ENCODE measurements at regions not wholly inside any gene's neighbourhood (a gene's known extent, or its start where the extent isn't known, plus 50 kb on each side); places are given as distances from the start of the nearest gene placed in this dataset.

- no peak for TF ChIP-seq FOS (IDR thresholded peaks at IDR 0.05; ENCODE audit: borderline replicate concordance, insufficient read depth, low read length)
- TF ChIP-seq EZH2 (IDR thresholded peaks at IDR 0.05; ENCODE audit: borderline replicate concordance, low read depth, low read length, severe bottlenecking), result peak; percentile 14
- POLR2A ChIA-PET, result no interaction called here
- BruUV-seq (replicated peaks), result no TSS peak
- Histone ChIP-seq H3K9me1 (replicated peaks; ENCODE audit: control insufficient read depth, extremely low read depth, insufficient read depth, low read length) (no peaks in the 10 kb centered on the region), H4K20me1 (replicated peaks; ENCODE audit: control insufficient read depth, extremely low read depth, insufficient read depth, low read length) (no peaks in the 10 kb centered on the region), H3K9ac (replicated peaks; ENCODE audit: extremely low read depth, insufficient read depth, low read length) (no peak overlapping the region), H3K4me2 (ENCODE audit: insufficient read depth, low read length) (no peak overlapping the region), H3K4me3 (replicated peaks in 1 of 3; ENCODE audit: insufficient read depth in 1 of 3, low read depth in 1 of 3, low read length in 3 of 3) (no peak overlapping the region), H3K4me1 (ENCODE audit: control insufficient read depth, extremely low read depth, insufficient read depth, low read length) (peaks cover 18% of the 10 kb centered on the region), H3K79me2 (ENCODE audit: control insufficient read depth, insufficient read depth, low read length) (no peaks in the 10 kb centered on the region), H3K27ac (ENCODE audit: insufficient read depth, low read depth, low read length) (no peak overlapping the region), H3K36me3 (ENCODE audit: control insufficient read depth in 2 of 2, extremely low read depth in 1 of 2, insufficient read depth in 2 of 2, low read length in 2 of 2) (no peaks in the 10 kb centered on the region), H3K9me3 (replicated peaks; ENCODE audit: control insufficient read depth, insufficient read depth, low read length) (no peaks in the 10 kb centered on the region), H2AFZ (ENCODE audit: low read depth, low read length) (no peak overlapping the region), H3K27me3 (ENCODE audit: control insufficient read depth in 2 of 2, insufficient read depth in 2 of 2, low read length in 2 of 2) (peaks cover 39 to 56% of the 10 kb centered on the region in 2 experiments)
- FAIRE-seq, result no peak
- intact Hi-C loops (cut with micrococcal nuclease), result loop anchor here (2.0 to 10.0 kb wide), 3 partner anchors 21 to 219 kb away; no protein-coding TSS in a partner anchor
- dilution Hi-C loops (cut with MboI; ENCODE audit: extremely low pct_ligation_motif_present, low sequenced_read_pairs), result no loop called here
- no peak for DNase-seq (ENCODE audit: low read depth, low spot score)
- CTCF ChIA-PET, result interaction anchor here (0.7 to 1.0 kb wide), 2 partner anchors 10 to 219 kb away, joined by 3 to 5 read pairs; no protein-coding TSS in a partner anchor
Measured at GRCh38 chr2:120913972-120914838, 178.5 kb downstream of the GLI2 start.

- peaks cover 18% of the 10 kb centered on the region for H3K4me1 ChIP-seq (ENCODE audit: control insufficient read depth, extremely low read depth, insufficient read depth, low read length)
- H3K9me3 ChIP-seq (replicated peaks; ENCODE audit: control insufficient read depth, insufficient read depth, low read length), result no peaks in the 10 kb centered on the region
- BruUV-seq (replicated peaks), result no TSS peak
- DNase-seq (ENCODE audit: low read depth, low spot score) (peak; percentile 92), FAIRE-seq (peak; percentile 88)
- H4K20me1 ChIP-seq (replicated peaks; ENCODE audit: control insufficient read depth, extremely low read depth, insufficient read depth, low read length), result no peaks in the 10 kb centered on the region
- H3K36me3 ChIP-seq (ENCODE audit: control insufficient read depth in 2 of 2, extremely low read depth in 1 of 2, insufficient read depth in 2 of 2, low read length in 2 of 2), result no peaks in the 10 kb centered on the region
- TF ChIP-seq CTCF (IDR thresholded peaks at IDR 0.05; ENCODE audit: extremely low read depth in 1 of 2, insufficient read depth in 1 of 2, low read depth in 1 of 2, low read length in 2 of 2) (peak in 1 of 2 donors; percentile 1), MYC (IDR thresholded peaks at IDR 0.05; ENCODE audit: low read depth, low read length) (no peak), POLR2AphosphoS5 (IDR thresholded peaks at IDR 0.05; ENCODE audit: insufficient read depth, low read depth, low read length) (peak; percentile 96), GATA2 (IDR thresholded peaks at IDR 0.05; ENCODE audit: insufficient read depth, insufficient read length, low read depth, low read length) (peak; percentile 43), POLR2A (IDR thresholded peaks at IDR 0.05; ENCODE audit: low read depth, low read length) (peak; percentile 29), JUN (IDR thresholded peaks at IDR 0.05; ENCODE audit: borderline replicate concordance, insufficient read depth, insufficient read length, low read depth) (no peak), EZH2 (IDR thresholded peaks at IDR 0.05; ENCODE audit: borderline replicate concordance, low read depth, low read length, severe bottlenecking) (peak; percentile 26), MAX (IDR thresholded peaks at IDR 0.05; ENCODE audit: insufficient read depth, insufficient read length) (peak; percentile 28), FOS (IDR thresholded peaks at IDR 0.05; ENCODE audit: borderline replicate concordance, insufficient read depth, low read length) (peak; percentile 74)
- dilution Hi-C loops (cut with MboI; ENCODE audit: extremely low pct_ligation_motif_present, low sequenced_read_pairs), result no loop called here
- POLR2A ChIA-PET, result no interaction called here
- no peak overlapping the region for H2AFZ ChIP-seq (ENCODE audit: low read depth, low read length)
- peak overlapping the region; percentile 26 for H3K27ac ChIP-seq (ENCODE audit: insufficient read depth, low read depth, low read length)
- no peaks in the 10 kb centered on the region for H3K9me1 ChIP-seq (replicated peaks; ENCODE audit: control insufficient read depth, extremely low read depth, insufficient read depth, low read length)
- no peak overlapping the region for H3K4me3 ChIP-seq (replicated peaks in 1 of 3; ENCODE audit: insufficient read depth in 1 of 3, low read depth in 1 of 3, low read length in 3 of 3)
- CTCF ChIA-PET, result interaction anchor here (0.7 to 1.0 kb wide), 2 partner anchors 9 to 220 kb away, joined by 3 to 5 read pairs; no protein-coding TSS in a partner anchor
- H3K4me2 ChIP-seq (ENCODE audit: insufficient read depth, low read length), result peak overlapping the region; percentile 40
- H3K27me3 ChIP-seq (ENCODE audit: control insufficient read depth in 2 of 2, insufficient read depth in 2 of 2, low read length in 2 of 2), result peaks cover 46 to 63% of the 10 kb centered on the region in 2 experiments
- intact Hi-C loops (cut with micrococcal nuclease), result loop anchor here (1.0 to 10.0 kb wide), 5 partner anchors 20 to 407 kb away; no protein-coding TSS in a partner anchor
- H3K9ac ChIP-seq (replicated peaks; ENCODE audit: extremely low read depth, insufficient read depth, low read length), result peak overlapping the region; percentile 12
- no peaks in the 10 kb centered on the region for H3K79me2 ChIP-seq (ENCODE audit: control insufficient read depth, insufficient read depth, low read length)
Measured at GRCh38 chr2:120914839-120915521, 179.3 kb downstream of the GLI2 start.
